ENCODE measurements at regions not wholly inside any gene's neighbourhood (a gene's known extent, or its start where the extent isn't known, plus 50 kb on each side); places are given as distances from the start of the nearest gene placed in this dataset.

DNA sequence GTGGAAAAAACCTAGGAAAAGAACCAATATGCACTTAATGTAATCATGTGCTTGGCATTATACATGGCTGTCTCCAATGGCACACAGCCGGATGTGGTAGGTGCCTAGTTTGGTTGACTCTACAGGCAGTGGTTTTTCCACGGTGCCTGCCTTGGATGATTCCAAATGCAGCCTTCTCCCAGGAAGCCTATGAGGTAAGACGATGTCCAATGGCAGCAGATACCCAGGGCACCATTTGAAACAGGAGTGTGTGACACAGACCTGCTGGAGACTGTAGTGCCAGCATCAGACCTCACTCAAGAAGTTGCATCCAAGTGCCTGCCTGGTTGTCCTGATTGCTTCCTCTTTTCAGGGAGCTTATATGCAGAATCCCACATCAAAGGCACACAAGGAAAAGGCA lies 88.0 kb upstream of the VASH1 start:
- TF ChIP-seq CTCF (IDR thresholded peaks at IDR 0.05 in 2 of 3, conservative IDR thresholded peaks at IDR 0.05 in 1 of 3; ENCODE audit: borderline replicate concordance in 1 of 3, insufficient read depth in 1 of 3, low read depth in 2 of 3, low read length in 2 of 3) (no peak), ELF1 (IDR thresholded peaks at IDR 0.05; ENCODE audit: borderline replicate concordance, low read depth) (no peak), EZH2 (IDR thresholded peaks at IDR 0.05) (no peak), EGR1 (IDR thresholded peaks at IDR 0.05; ENCODE audit: low read depth) (no peak)
